Astrocyte of the spinal cord (primary cell): ENCODE measurements at regions not wholly inside any gene's neighbourhood (a gene's known extent, or its start where the extent isn't known, plus 50 kb on each side); places are given as distances from the start of the nearest gene placed in this dataset.

ENCODE experiments used
- DNase-seq: peaks from one replicate; pipeline ENCODE4 v3.0.0; 2011; ENCODE audit warnings: low read depth, low spot score
- H3K4me3 ChIP-seq: 2 replicates; pipeline ENCODE4 v1.5.1; 2011; ENCODE audit warnings: low read depth, mild to moderate bottlenecking, low read length, moderate library complexity
- in situ Hi-C: cut with HindIII; loops from 2 replicates; pipeline ENCODE4 v1.10.0; 2017; ENCODE audit warnings: low sequenced_read_pairs
- TF ChIP-seq, protein P1 (sequence below): IDR thresholded peaks from 2 replicates; pipeline ENCODE4 v1.5.1; 2012; ENCODE audit warnings: low read depth, mild to moderate bottlenecking, low read length, inconsistent platforms

DNA sequence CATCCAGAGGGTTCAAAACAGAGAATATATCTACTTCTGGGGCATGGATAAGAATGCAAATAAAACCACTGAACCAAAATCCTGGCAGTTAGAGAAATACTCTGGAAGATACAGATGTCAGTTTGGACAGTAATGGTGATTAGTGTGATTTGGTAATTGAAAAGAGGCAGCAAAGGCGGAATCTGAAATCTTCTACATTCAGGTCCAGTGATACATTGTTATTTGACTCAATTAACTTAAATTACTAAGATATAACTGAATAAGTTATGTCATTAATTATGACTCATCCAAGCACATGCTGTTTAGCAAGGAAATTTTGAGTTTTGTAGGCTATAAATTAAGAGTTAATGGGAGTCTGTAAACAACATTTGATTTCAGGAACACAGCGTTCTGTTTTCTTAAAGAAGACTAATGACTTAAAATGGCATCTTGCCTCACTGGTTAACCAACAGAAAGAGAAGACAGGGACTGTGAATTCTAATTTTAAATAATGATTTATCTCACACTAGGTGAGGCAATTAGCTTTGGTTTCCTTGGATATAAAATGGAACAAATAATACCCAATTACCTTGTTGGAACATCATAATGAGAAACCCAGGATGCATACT, 937.1 kb downstream of the PDHA2 start:
- TF ChIP-seq, protein P1, sequence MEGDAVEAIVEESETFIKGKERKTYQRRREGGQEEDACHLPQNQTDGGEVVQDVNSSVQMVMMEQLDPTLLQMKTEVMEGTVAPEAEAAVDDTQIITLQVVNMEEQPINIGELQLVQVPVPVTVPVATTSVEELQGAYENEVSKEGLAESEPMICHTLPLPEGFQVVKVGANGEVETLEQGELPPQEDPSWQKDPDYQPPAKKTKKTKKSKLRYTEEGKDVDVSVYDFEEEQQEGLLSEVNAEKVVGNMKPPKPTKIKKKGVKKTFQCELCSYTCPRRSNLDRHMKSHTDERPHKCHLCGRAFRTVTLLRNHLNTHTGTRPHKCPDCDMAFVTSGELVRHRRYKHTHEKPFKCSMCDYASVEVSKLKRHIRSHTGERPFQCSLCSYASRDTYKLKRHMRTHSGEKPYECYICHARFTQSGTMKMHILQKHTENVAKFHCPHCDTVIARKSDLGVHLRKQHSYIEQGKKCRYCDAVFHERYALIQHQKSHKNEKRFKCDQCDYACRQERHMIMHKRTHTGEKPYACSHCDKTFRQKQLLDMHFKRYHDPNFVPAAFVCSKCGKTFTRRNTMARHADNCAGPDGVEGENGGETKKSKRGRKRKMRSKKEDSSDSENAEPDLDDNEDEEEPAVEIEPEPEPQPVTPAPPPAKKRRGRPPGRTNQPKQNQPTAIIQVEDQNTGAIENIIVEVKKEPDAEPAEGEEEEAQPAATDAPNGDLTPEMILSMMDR: no peak
- H3K4me3 ChIP-seq: no peak overlapping the region
- in situ Hi-C loops: no loop called here
- DNase-seq: no peak

DNA sequence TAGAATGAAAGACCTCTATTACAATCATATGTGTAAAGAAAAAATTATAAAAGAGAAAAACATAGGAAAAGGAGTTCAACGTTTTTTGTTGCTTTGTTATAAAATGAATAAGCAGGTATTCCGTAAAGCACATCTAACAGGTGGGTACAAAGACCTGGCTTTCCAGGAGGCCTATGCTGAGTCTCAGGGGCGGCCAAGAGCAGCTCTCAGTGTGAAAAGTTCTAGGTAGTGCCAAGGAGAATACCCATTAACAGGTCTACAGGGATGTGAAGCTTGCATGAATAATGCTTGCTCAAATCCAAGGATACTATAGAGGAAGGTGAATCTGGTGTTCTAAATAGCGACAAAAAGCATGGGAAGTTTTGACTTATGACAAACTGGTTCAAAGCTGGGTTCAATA, 944.4 kb downstream of the PDHA2 start:
- TF ChIP-seq, protein P1: no peak

DNA sequence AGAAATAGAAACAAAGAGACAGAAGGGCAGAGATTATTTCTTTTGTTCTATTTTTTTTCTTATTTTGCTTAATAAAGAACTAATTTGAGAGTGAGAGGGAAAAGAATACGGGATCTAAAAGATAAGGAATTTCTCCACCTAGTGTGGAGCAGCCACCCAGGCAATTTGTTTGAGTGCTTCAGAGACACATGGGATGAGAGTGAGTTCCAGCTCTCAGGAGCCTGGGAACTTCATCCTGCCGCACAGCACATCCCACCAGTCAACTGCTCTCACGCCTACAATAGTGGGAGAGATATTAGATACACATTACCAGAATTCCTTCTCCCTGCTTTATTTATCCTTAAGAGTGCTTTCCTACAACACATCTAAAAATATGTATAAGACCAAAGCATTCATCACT, 946.4 kb downstream of the PDHA2 start:
- TF ChIP-seq, protein P1: no peak
- DNase-seq: no peak
- H3K4me3 ChIP-seq: no peak overlapping the region
- in situ Hi-C loops: no loop called here

More for the DNA sequence above, 944.4 kb downstream of the PDHA2 start:
- H3K4me3 ChIP-seq: no peak overlapping the region
- DNase-seq: no peak
- in situ Hi-C loops: no loop called here

DNA sequence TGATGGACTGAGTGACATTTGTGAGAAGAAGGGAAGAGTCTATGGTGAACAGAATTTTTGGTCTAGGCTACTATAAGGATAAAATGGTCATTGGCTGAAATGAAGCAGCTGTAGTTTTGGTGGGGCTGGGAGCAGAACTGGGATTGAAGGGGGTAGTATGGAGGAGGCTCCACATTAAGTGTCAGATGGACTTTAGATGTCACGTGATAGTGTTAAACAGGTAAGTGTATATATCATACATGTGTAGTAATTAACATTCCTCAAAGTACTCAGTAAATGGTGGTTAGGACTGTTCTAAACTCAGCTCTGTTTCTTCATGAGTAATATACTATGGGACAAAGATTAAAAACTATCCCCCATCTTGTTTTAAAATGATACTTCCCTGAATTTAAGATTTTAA, 947.9 kb downstream of the PDHA2 start:
- in situ Hi-C loops: no loop called here
- DNase-seq: no peak
- H3K4me3 ChIP-seq: no peak overlapping the region
- TF ChIP-seq, protein P1: no peak

DNA sequence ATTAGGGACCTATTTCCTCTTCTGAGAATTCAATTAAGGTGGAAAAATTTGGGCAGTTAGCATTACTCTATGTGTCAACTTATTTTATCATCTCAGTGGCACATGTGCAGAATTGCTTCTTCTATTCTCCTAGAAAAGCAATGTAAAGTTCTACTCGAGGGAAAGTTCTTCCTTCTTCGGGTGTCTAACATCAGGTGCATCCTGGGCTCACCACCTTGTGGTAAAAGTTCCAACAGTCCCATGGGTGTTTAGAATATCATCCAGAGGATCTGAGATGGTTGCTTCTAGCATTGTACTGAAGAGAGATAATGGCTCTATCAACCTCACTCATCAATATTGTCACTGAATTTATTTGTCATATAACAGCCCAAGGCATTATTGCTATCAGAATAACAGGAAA, 969.7 kb downstream of the PDHA2 start:
- in situ Hi-C loops: no loop called here
- TF ChIP-seq, protein P1: no peak
- H3K4me3 ChIP-seq: no peak overlapping the region
- no peak for DNase-seq

DNA sequence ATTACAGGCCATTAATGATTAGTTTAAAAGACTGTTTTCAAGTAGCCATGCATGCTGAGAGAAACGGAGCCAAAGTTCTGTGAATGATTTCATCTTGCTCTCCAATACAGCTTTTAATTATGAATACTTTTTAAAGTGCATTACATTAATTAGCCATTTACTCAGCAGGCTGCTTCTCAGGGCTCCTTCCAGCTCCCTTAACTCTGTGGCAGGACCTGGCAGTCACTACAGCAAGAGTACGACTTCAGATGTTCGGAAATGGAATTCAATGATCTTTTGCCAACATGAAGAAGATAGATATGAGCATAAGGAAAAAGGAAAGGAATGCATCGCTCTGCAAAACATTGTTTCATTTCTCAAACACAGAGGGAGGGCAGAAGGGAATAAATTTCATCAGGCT, 987.2 kb downstream of the PDHA2 start:
- TF ChIP-seq, protein P1: no peak
- peak; percentile 14 for DNase-seq
- in situ Hi-C loops: no loop called here
- no peak overlapping the region for H3K4me3 ChIP-seq

DNA sequence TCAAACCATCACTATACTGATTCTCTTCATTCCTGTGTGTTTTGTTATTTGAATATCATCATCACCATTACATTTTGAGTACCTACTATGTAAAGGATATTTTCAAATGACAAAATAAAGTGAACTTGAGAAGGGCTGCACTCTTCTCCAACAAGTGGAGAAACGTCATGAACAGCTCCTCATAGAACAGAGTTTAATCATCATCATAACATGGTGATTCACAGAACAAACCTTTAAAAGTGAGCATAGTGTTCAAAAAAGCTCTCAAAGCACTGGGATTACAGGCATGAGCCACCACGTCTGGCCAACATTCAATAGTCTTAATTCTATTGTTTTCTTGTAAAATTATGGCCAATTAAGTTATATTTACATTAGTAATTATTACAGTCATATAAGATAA, 993.9 kb downstream of the PDHA2 start:
- in situ Hi-C loops: no loop called here
- peak; percentile 68 for DNase-seq
- H3K4me3 ChIP-seq: no peak overlapping the region
- TF ChIP-seq, protein P1: no peak
